Suppressor macrophage treated with lipopolysaccharide for 1 hour (primary cell): ENCODE measurements at regions not wholly inside any gene's neighbourhood (a gene's known extent, or its start where the extent isn't known, plus 50 kb on each side); places are given as distances from the start of the nearest gene placed in this dataset.
A peak's percentile ranks its signal among the peaks of the same experiment; 100 is the strongest.

Source experiments
- DNase-seq, 3 donors: peaks; one replicate each; pipeline ENCODE4 v3.0.0-alpha.2; 2020 to 2022

DNA sequence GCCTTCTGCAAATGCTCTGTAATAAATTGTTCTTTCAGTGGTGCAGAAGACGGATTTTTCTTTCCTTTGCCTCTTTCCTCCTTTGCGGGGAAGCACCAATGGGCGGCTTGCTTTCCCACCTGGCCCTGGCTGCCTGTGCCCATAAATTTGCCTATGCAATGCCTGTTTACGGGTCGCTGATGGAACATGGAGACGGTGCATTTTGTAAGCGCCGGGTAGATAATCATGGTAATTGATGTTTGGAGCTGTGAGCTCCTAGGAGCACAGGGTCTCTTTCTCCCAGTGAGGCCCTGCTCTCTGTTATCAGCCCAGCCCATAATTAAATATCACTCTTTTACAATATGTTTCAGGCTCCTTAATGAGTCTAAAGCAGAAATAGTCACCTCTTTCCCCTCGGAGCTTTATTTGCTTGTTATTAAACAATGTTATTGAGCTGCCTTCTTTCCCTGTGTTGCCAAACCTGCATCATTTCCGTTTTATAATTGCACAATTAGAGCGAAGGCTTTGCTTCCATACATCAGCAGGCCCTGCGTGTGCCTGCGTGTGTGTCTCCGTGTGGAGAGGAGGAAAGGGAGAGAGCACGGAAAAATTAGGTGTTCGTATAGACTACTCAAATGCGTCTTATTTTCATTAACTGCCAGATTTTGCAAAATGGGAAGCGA, 437.4 kb upstream of the POU3F3 start:
- no peak for DNase-seq

DNA sequence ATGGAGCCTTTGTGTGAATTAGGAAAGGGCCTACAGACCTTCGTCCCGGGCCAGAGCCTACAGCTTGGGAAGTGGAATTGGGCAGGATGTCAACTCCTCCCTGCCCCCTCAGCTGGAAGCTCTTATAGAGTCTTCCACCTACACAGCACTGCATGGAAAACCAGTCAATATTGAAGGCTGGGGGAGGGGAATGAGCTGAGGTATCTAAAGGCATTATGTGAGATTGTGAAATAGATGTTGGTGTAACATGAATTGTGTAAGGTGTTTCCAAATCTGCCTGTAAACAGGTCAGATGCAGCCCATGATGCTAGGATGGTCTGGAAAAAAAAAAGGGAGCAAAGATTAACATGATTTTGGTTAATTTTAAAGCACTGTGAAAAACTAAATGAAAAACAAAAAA, 433.5 kb upstream of the POU3F3 start:
- DNase-seq: no peak

DNA sequence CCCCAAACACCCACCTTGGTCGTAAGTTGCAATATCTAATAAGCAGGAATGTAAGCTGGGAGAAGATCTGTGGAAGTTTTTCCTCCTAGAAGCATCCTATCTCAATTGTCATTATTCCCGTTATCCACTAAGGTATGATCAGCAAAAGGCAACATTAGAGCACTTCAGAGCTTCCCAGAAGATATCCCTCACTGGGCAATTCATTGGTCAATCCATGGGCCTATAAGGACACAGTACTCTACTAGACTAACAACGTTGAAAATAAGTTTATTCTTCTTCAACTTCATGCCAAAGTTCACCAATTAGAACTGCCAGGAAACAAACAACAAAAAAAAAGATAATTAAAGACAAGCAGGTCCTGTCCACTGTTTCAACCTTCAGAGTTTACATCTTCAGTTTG, 433.0 kb upstream of the POU3F3 start:
- DNase-seq: no peak

DNA sequence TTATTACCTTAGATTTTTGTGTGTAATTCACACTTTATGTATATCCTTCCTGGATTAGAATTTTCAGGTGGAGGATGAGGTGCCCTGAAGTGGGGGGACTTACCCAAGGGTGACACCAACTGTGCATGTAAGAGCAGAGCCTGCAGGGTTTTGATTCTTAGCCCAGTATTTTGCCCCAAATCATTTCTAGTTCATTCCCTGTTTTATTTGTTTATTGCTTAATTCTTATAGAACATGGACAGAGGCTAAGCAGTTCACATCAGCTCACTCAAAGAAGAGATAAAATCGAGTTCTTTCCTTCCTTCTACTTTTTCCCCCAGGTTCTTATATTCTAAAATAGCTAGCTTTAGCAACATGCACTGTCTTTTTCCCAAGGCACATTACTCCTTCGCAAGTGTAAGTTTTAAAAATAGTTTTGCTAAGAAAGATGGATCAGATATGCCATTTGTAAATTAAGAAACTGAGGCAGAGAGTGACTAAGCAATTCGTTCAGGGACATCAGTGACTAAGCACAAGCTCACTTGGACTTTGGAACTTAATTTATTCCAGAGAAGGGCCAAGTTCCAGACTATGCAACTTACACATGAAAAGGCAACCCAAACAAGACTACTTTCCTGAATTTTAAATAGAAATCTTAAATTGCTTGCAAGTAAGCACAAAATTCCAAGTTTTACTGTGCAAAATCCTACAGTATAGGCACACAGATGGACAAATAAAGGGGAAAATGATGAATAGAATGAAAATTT, 427.9 kb upstream of the POU3F3 start:
- DNase-seq: no peak

DNA sequence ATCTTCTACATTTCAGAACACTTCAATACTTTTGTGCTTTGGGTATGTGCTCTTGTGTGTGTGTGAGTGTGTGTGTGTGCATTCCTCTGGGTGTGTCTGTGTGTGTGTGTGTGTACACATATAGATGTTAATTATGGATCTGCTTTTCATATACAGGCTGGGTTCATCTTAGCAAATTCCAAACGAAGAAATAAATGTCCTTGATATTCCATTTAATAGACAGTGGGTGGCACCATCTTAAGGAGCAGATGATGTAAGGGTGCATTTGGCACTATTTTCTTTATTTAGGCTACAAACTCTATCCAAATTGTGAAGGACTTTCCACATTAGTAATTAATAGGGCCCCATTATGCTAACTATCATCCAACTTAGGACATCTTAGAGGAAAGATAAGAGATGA, 425.8 kb upstream of the POU3F3 start:
- DNase-seq: no peak

DNA sequence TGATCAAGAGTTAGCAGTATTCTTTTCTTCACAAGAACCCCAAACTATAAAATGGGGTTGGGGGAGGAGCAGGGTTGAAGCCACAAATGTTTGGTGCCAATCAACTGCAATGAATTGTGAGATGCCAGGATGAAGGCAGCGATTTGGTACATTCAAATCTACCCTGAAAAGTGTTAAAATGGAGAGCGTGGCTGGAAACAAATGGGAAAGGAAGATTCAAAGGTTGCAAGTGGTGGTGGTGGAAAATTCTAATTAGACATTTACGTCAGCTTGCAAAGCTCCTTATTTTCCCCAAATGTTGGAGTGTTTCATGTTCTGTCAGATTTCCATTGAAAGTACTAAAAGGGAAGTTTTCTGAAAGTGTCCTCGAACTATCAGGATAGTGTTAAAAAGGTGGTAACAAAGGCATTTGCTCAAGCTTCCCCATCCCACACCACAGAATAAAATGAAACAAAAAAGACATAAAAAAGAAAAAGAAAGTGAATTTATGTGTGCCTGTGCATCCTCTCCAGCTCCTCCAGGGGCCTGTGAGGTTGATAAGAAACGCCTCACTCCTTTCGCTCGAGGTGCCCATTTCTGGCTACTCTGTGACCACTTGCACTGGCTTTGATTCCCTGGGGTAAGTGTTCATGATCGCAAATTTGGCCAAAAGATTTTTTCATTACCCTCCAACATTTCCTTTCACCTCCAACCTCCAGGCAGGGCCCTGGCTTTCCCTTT, 424.1 kb upstream of the POU3F3 start:
- DNase-seq: no peak

DNA sequence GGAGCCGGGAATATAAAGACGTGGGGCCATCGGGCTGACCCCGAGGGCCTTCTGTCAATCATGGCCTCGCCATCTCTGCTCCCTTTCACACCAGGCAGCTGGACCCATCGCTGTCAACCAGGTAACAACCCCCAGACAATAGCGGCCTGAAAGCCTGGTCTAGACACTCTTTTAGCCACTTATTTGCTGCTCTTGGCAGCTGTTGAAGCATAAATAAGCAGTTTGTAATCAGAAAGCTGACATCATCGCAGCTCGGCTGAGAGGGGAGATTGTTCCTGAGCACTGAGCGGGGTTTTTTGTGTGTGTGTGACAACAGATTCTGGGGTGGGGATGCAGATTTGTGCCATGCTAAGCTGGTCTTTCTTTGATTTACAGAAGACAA, 423.6 kb upstream of the POU3F3 start:
- DNase-seq: no peak

DNA sequence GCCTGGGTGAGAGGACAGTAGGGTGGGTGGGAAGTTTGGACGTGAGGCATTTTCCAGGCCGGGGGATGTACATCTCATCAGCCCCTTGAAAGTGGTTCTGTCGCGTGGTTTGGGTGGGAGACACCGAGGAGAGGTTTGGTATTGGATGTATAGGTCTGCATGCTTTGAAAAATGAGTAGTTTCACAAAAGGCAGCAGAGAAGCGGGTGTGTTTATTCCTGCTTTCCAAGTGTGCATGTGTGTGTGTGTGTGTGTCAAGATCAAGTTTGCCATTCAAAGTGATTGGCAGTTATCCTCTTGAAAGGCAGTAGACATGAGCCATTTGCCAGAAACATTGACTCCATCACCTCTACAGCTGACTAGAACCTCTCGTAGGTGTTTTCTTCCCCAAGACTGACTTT, 423.1 kb upstream of the POU3F3 start:
- no peak for DNase-seq

DNA sequence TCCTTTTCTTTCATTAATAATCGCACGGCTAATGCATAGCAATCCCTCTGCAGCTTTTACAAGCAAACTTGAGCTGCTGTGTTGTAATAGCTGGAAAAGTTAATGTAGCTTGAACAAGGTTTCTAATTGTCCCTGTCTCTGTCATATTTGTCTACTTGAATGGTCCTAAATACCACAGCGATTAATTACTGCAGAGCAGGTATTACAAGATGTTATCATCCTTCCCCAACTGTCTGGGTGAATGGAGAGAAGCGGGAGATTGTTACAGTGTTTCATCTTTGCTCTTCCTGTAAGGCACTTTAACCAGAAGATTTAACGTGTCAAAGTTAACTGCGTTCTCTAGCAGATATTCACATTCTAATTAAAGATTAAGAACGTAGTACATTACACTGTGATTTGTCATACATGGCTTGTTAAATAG, 422.2 kb upstream of the POU3F3 start:
- no peak for DNase-seq

DNA sequence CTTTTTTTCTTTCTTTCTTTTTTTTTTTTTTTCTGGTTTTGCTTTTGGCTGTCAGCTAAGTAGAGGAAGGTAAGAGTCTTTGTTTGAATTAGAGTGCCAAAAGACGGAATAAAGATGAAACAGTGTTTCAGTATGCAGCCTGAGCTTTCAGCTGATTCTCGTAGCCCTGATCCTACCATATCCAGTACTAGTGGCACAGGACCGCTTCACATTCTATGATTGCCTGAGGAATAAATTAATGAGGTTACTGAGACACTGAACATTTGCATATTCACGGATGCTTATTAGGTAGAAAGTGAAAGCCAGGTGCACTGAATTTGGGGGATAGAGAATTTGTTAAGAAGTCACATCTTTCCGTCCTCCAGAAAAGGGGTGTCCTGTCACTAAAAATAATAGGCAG, 421.5 kb upstream of the POU3F3 start:
- DNase-seq: no peak

DNA sequence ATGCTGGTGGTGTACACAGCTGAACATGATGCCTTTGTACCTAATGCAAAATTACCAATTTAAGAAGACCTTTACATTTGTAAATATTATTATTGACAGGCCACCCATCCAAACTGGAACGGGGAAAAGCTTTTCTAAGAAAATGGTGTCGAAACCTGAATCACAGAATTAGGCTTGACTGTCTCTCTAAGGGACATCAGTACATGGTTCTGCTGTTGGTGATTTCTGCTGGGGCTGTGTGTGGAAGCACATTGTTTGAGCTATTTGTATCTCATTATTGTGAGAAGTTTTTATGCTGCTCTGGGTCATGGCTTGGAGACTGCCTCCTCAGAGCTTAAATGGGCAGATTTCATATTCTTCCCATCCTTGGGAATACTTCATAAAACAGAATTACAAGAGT, 420.9 kb upstream of the POU3F3 start:
- DNase-seq: no peak

DNA sequence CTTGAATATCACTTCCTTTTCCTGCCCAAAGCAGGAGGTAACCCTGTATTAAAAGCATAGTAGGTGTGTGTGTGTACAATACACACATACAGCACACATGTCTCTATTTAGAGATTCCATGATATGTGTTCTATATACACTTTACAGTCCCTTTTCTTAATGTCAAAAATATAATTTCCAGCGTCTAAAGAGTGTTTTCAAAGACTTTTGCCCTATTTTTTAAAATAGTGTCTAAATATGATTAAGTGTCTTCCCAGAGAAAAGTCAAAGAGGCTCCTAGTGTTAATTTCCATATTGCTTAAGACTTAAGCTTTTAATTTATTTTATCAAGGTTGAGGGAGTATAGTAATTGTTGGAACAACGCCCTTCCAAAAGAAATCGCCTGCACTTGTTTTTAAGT, 420.3 kb upstream of the POU3F3 start:
- no peak for DNase-seq

DNA sequence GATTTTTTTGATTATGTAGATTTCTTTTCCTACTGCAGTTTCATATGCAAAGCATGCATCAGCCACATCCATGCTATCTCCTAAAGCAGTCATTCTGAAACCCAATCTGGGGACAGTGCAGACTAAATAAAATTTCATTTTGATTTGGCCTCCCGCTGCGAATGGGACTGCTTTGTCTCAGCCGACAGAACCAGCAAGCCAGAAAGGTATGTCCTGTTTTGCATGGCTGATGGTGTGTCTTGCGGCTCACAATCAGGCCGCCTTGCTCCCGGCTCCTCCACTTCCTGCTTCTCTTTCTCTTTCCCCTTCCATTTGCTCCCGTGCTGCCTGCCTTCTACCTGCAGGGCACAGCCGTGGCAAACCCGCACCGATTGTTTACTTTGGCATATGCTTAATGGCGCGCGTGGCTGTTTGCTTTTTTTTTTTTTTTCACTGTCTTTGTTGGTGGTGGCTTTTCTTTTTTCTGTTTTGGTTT, 419.6 kb upstream of the POU3F3 start:
- peak in 1 of 3 donors; percentile 2 for DNase-seq

DNA sequence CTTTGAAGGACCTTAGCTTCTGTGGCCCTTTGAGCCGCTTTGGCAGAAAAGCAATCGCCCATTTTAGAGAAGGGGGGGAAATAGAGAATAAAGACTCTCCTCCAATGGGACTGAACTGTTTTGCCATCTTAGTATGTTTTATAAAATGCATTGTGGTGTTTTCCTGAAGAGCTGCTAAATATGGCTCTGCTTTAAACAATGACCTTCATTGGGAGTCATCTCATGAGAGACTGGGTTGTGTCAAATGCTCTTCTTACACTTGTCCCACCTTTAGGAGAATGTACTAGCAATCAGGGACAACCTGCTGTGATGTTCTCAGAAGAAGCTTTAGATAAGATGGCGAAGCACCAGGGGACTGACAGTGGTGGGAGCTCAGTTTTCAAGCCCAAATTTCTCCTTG, 418.9 kb upstream of the POU3F3 start:
- DNase-seq: no peak

DNA sequence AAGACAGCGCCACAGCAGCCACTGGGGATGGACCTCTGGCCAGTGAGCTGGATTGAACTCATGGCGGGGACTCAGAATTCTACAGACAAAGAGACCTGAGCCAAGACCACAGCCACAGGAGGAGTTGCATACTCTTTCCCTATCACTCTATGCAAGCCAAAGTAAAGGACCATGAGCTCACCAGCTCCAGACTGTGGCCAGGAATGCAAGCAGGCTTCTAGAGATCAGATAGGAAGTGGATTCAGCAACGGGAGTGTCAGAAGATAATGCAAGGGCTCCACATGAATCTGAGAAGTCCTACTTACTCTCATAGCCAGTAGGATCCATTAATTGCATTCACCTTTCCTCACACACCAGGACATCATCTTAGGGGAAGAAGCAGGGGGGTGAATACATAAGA, 415.4 kb upstream of the POU3F3 start:
- no peak for DNase-seq

DNA sequence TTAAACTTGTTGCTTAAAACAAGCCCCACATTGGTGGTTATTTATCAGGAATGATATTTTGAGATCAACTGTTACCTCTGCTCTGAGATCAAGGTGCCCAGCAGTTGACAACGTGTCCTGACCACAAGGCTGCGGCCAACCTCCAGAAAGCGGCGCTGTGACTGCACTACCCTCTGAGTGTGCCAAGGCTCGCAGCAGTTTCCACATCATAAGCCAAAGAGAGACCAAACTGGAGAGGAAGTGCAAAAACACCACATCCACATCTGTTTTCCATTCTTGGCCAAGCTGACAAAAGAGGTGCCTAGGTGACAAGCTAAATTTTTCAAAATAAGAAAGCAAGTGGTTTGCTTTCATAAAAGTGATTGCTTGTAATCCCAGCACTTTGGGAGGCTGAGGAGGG, 410.8 kb upstream of the POU3F3 start:
- DNase-seq: peak; percentile 54 to 68 (median 65)

DNA sequence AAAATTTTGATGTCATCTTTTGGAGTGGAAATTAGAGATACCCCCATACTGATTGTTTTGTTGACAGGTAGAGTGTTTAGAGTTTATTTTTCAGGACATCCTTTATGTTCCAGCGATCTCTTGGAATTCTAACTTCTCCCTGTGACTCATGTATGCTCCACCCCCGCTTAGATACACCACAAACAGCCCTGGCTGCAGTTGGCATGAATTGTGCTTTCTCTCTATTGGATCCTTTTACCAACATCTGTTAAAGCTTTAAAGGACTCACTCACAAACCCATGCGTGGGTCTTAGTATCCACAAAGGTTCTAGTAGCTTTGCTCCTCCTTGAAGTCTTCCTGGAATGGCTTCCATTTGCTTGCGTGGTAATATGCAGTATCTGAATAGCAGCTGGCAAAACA, 409.5 kb upstream of the POU3F3 start:
- no peak for DNase-seq

DNA sequence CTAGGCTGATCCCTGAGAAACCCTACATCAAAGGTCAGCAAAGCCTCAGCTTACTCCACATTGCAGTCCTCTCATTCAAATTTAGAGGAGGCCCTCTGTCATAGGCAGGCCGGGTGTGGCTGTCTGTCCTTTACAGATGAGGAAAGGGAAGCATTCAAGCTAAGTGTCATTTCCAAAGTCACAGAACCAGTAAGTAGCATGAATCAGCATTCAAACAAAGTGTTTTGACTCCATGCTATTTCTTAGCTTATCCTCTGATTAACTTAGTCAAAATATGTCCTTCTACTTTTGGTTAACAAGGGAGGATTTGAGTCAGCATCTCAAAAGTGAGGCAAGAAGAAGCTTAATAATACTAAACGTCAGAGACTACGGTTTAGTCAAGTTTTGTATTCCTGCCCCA, 409.0 kb upstream of the POU3F3 start:
- no peak for DNase-seq

DNA sequence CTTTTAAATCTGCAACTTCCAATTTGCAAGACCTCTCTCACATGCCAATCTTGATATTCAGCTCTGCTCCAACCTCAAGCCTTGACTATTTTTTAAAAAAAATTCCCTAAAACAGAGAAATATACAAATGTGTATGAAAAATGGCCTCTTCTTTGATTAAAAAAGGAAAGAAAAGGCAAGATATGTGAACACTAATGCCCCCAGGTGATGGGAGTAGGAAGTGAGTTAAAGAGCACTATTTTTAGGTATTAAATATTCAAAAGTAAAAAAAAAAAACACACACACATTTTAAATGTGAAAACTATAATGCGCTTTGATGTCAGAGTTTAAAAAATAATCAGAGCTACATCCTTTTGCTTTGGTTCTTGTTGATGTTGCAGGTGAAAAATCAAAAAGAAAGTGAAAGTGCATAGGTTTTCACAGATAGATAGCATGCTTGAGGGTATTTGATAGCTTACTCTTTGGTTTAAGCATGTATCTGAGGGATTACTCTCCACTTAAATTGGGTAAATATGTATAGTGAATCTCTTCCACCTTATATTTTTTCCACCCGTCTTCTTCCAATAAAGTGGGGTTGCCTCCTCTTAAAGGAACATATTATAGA, 406.0 kb upstream of the POU3F3 start:
- DNase-seq: no peak

DNA sequence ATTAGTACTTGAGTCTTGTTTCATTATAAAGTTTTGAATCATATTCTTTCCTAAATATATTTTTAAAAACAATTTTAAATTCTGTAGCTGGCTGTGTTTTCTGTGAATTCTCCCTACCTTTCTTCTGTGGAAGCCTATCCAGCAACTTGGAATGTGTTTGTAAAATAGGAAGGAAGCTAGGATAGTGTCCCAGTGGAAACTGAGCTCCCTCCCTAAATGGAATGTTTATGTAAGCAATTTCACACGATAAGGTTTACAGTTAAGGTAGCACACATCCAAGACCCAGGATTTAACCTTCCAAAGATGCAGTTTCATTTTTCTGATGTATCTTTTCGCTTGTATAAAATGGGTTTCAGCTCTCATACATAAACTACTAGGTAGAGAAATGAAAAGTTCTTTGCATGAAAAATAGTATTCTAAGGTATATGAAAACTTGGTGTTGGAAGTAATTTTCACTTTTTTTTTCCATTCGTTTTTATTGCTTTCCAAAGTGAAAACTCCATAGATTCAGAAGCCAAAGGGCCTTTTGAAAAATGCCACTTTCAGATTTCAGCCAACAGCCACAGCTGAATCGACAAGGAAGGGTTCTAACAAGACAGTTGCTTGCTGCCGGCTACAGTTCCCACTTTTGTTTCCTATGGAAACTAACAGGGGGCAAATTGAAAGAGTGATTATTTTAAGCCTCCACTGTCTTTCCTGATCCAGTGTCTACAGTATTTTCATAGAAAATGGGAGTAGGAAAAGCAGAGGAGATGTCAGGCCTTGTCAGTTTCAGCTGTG, 405.1 kb upstream of the POU3F3 start:
- no peak for DNase-seq

DNA sequence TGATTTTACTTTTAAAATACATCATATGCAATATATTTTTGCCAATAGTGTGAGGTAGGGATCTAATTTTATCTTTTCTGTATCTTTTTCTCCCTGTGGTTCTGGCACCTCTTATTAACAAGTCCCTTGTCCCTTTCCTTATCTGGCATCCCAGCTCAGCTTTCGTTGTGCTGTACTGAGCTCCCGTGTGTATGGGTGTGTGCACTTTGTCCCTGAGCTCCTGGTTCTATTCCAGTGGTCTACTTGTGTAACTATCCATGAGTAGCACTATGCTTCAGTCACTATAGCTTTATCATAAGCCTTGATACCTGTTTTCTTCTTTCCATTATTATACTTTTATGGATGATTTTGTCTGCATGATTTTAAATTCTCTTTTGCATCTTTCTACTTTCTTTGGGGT, 401.4 kb upstream of the POU3F3 start:
- no peak for DNase-seq

DNA sequence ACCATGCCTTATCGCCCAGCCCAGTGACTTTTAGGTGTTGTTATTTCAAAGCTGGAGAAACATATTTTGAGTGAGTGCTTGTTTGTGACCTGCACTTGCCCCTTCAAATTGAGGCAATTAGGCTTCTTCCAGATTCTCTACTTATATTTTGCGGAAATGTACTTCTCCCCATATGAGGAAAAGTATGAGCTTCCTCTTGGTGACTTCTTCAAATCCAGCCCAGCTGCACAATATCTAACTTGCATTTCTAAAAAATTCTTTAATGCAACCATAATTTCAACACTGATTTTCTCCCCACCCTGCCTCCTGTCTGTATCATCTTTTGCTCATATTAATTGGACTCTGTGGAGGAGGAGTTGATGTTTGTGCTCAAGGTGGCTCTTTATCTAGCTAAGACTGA, 391.2 kb upstream of the POU3F3 start:
- DNase-seq: peak in 2 of 3 donors; percentile 23 to 25

DNA sequence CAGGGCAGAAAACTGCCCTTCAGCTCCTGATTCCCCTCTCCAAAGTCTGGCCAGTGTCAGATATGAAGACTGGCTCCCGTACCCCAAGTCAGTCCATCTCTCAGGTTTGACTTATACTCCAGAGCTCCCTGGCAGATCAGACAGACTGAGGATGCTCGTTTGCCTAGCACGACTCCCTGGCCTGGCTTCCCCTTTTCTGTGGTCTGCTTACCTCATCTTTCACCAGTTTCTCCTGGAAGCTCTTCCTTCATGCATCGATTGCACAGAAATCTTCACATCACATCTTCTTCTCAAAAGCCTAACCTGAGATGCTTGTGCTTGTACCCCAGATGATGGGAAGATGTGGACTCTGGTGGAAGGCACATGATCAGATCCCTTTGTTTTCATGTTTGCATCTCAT, 387.9 kb upstream of the POU3F3 start:
- peak in 2 of 3 donors; percentile 22 to 26 for DNase-seq
